NCI-H1417 (cell line): ENCODE measurements at regions not wholly inside any gene's neighbourhood (a gene's known extent, or its start where the extent isn't known, plus 50 kb on each side); places are given as distances from the start of the nearest gene placed in this dataset.
"Not testable (repeated sequence)": the region's sequence is repeated elsewhere in the genome, so short reads cannot be mapped to it uniquely, and the experiment has no call there.

Experiments
- DNase-seq, 3 experiments: peaks; one replicate each; lab custom pipeline; 2025; lab: John Stamatoyannopoulos, UW

- no peak for DNase-seq
Observed at GRCh38 chr1:186775881-186776560, 52.7 kb upstream of the PLA2G4A start.

- DNase-seq, result no peak
Observed at GRCh38 chr1:186775036-186775435, 53.7 kb upstream of the PLA2G4A start.

- no peak for DNase-seq
Observed at GRCh38 chr1:186772228-186772627, 56.5 kb upstream of the PLA2G4A start.

GRCh38 chr1:186770421-186770820 is 58.3 kb upstream of the PLA2G4A start:
- no peak for DNase-seq

- no peak for DNase-seq
Observed at GRCh38 chr1:186768906-186769305, 59.8 kb upstream of the PLA2G4A start.

GRCh38 chr1:186765446-186765845 is 63.3 kb upstream of the PLA2G4A start:
- no peak for DNase-seq

- DNase-seq, result no peak
Observed at GRCh38 chr1:186763107-186763506, 65.6 kb upstream of the PLA2G4A start.

- no peak for DNase-seq
Observed at GRCh38 chr1:186762653-186763052, 66.1 kb upstream of the PLA2G4A start.

- no peak for DNase-seq
Observed at GRCh38 chr1:186761358-186761757, 67.4 kb upstream of the PLA2G4A start.

- DNase-seq, result no peak
Observed at GRCh38 chr1:186760446-186760845, 68.3 kb upstream of the PLA2G4A start.

- DNase-seq, result not testable (repeated sequence)
Observed at GRCh38 chr1:186758896-186759606, 69.7 kb upstream of the PLA2G4A start.

GRCh38 chr1:186757851-186758250 is 70.9 kb upstream of the PLA2G4A start:
- DNase-seq, result no peak

GRCh38 chr1:186754542-186755145 is 74.1 kb upstream of the PLA2G4A start:
- peak in 1 of 3 experiments; percentile 8 for DNase-seq

GRCh38 chr1:186753241-186753640 is 73.0 kb upstream of the PTGS2 start:
- DNase-seq, result no peak

- no peak for DNase-seq
Observed at GRCh38 chr1:186750257-186750656, 70.0 kb upstream of the PTGS2 start.

- no peak for DNase-seq
Observed at GRCh38 chr1:186749820-186750219, 69.6 kb upstream of the PTGS2 start.

- no peak for DNase-seq
Observed at GRCh38 chr1:186747661-186748060, 67.4 kb upstream of the PTGS2 start.

GRCh38 chr1:186745531-186746146 is 65.4 kb upstream of the PTGS2 start:
- peak in 2 of 3 experiments; percentile 5 to 73 for DNase-seq

GRCh38 chr1:186741640-186742039 is 61.4 kb upstream of the PTGS2 start:
- no peak for DNase-seq

GRCh38 chr1:186740324-186740723 is 60.1 kb upstream of the PTGS2 start:
- no peak for DNase-seq

- no peak for DNase-seq
Observed at GRCh38 chr1:186739515-186739914, 59.3 kb upstream of the PTGS2 start.

- DNase-seq, result no peak
Observed at GRCh38 chr1:186738926-186739325, 58.7 kb upstream of the PTGS2 start.
